HG02798 (cell line): ENCODE measurements at regions not wholly inside any gene's neighbourhood (a gene's known extent, or its start where the extent isn't known, plus 50 kb on each side); places are given as distances from the start of the nearest gene placed in this dataset.
A peak's percentile ranks its signal among the peaks of the same experiment; 100 is the strongest.

Experiments
- ATAC-seq: cut with Tn5 transposase; IDR thresholded peaks from one replicate; pipeline ENCODE4 v1.9.1; 2021; ENCODE audit warnings: mild to moderate bottlenecking; ENCODE audit not compliant: unreplicated experiment, poor library complexity

GRCh38 chr12:100675432-100675831, 101.9 kb downstream of the GAS2L3 start:
- no peak for ATAC-seq

GRCh38 chr12:100681074-100681473, 107.6 kb downstream of the GAS2L3 start:
- ATAC-seq: no peak

- ATAC-seq: no peak
These were observed 108.7 kb downstream of the GAS2L3 start for GRCh38 chr12:100682178-100682577.

GRCh38 chr12:100687686-100688085, 106.9 kb upstream of the ANO4 start:
- ATAC-seq: no peak

- no peak for ATAC-seq
These were observed 106.1 kb upstream of the ANO4 start for GRCh38 chr12:100688451-100688864.

GRCh38 chr12:100692502-100692901, 102.1 kb upstream of the ANO4 start:
- no peak for ATAC-seq

GRCh38 chr12:100698518-100698917, 96.1 kb upstream of the ANO4 start:
- ATAC-seq: no peak

GRCh38 chr12:100699209-100699608, 95.4 kb upstream of the ANO4 start:
- ATAC-seq: peak; percentile 57

GRCh38 chr12:100703337-100703736, 91.2 kb upstream of the ANO4 start:
- no peak for ATAC-seq

GRCh38 chr12:100703868-100704267, 90.7 kb upstream of the ANO4 start:
- ATAC-seq: no peak

- no peak for ATAC-seq
These were observed 88.5 kb upstream of the ANO4 start for GRCh38 chr12:100706033-100706432.

GRCh38 chr12:100708591-100708990, 86.0 kb upstream of the ANO4 start:
- ATAC-seq: no peak

GRCh38 chr12:100715976-100716944, 78.3 kb upstream of the ANO4 start:
- no peak for ATAC-seq

GRCh38 chr12:100716945-100717732, 77.4 kb upstream of the ANO4 start:
- ATAC-seq: no peak

GRCh38 chr12:100717733-100718067, 76.9 kb upstream of the ANO4 start:
- no peak for ATAC-seq

GRCh38 chr12:100718187-100718586, 76.4 kb upstream of the ANO4 start:
- ATAC-seq: no peak

- no peak for ATAC-seq
These were observed 74.4 kb upstream of the ANO4 start for GRCh38 chr12:100720016-100720654.

- no peak for ATAC-seq
These were observed 73.4 kb upstream of the ANO4 start for GRCh38 chr12:100721169-100721568.

GRCh38 chr12:100724071-100724470, 70.5 kb upstream of the ANO4 start:
- ATAC-seq: no peak

- no peak for ATAC-seq
These were observed 60.6 kb upstream of the ANO4 start for GRCh38 chr12:100733817-100734593.
